ENCODE measurements at regions not wholly inside any gene's neighbourhood (a gene's known extent, or its start where the extent isn't known, plus 50 kb on each side); places are given as distances from the start of the nearest gene placed in this dataset.

DNA sequence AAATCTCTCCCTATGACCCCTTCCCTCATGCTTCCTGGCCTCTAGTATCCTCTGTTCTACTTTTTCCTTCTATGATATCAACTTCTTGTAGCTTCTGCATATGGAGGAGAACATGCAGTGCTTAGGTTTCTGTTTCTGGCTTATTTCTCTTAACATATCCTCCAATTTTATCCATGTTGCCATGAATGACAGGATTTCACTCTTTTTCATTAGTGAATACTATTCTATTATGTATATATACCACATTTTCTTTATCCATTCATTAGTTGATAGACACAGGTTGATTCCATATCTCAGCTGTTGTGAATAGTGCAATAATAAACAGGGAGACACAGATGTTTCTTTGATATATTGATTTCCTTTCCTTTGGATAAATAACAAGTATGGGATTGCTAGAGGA, 123.3 kb upstream of the SESN3 start:
- TF ChIP-seq, protein P1, sequence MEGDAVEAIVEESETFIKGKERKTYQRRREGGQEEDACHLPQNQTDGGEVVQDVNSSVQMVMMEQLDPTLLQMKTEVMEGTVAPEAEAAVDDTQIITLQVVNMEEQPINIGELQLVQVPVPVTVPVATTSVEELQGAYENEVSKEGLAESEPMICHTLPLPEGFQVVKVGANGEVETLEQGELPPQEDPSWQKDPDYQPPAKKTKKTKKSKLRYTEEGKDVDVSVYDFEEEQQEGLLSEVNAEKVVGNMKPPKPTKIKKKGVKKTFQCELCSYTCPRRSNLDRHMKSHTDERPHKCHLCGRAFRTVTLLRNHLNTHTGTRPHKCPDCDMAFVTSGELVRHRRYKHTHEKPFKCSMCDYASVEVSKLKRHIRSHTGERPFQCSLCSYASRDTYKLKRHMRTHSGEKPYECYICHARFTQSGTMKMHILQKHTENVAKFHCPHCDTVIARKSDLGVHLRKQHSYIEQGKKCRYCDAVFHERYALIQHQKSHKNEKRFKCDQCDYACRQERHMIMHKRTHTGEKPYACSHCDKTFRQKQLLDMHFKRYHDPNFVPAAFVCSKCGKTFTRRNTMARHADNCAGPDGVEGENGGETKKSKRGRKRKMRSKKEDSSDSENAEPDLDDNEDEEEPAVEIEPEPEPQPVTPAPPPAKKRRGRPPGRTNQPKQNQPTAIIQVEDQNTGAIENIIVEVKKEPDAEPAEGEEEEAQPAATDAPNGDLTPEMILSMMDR (IDR thresholded peaks at IDR 0.05), result no peak
- TF ChIP-seq POLR2A (IDR thresholded peaks at IDR 0.05), result no peak
